Upper lobe of left lung (tissue), 4 donors: ENCODE measurements at regions not wholly inside any gene's neighbourhood (a gene's known extent, or its start where the extent isn't known, plus 50 kb on each side); places are given as distances from the start of the nearest gene placed in this dataset.

Experiments used
- CTCF ChIP-seq, 6 experiments: fragments of 450-650 bp in 4 of 6; fragments of 200-600 bp in 2 of 6; sonication (generic) in 2 of 6; IDR thresholded peaks; one replicate each; pipeline ENCODE4 v1.5.1; 2016 to 2019; ENCODE audit warnings: antibody characterized with exemption in 6 of 6
- EP300 ChIP-seq, 4 donors: sonication (generic); formaldehyde crosslinking; IDR thresholded peaks; one replicate each; pipeline ENCODE4 v1.5.1; 2017; ENCODE audit warnings: antibody characterized with exemption in 4 of 4, control low read depth in 2 of 4
- POLR2AphosphoS5 ChIP-seq, 2 donors: sonication (generic); formaldehyde crosslinking; IDR thresholded peaks; one replicate each; pipeline ENCODE4 v1.5.1; 2017; ENCODE audit warnings: antibody characterized with exemption in 2 of 2

GRCh38 chr2:150643114-150643725, 155.8 kb upstream of the RND3 start:
- no peak for TF ChIP-seq EP300 (IDR thresholded peaks at IDR 0.05)
- no peak for TF ChIP-seq CTCF (IDR thresholded peaks at IDR 0.05)
- TF ChIP-seq POLR2AphosphoS5 (IDR thresholded peaks at IDR 0.05): no peak
